Esophagus (tissue), 2 donors: ENCODE measurements at regions not wholly inside any gene's neighbourhood (a gene's known extent, or its start where the extent isn't known, plus 50 kb on each side); places are given as distances from the start of the nearest gene placed in this dataset.
"Not testable (repeated sequence)": the region's sequence is repeated elsewhere in the genome, so short reads cannot be mapped to it uniquely, and the experiment has no call there.

Source experiments
- H3K27ac ChIP-seq, 2 donors: one replicate each; pipeline ENCODE4 v1.5.1; 2013; ENCODE audit warnings: low read depth in 2 of 2, mild to moderate bottlenecking in 2 of 2, inconsistent platforms in 1 of 2, low read length in 1 of 2, moderate library complexity in 1 of 2
- H3K27me3 ChIP-seq, 2 donors: one replicate each; pipeline ENCODE4 v1.6.1; 2013; ENCODE audit warnings: low read length in 2 of 2, control low read depth in 1 of 2, mild to moderate bottlenecking in 1 of 2; ENCODE audit not compliant: insufficient read depth in 2 of 2, control insufficient read depth in 1 of 2
- H3K36me3 ChIP-seq, 2 donors: one replicate each; pipeline ENCODE4 v1.6.1; 2013; ENCODE audit warnings: low read length in 1 of 2; ENCODE audit not compliant: control insufficient read depth in 2 of 2, insufficient read depth in 2 of 2
- H3K4me1 ChIP-seq, 2 donors: one replicate each; pipeline ENCODE4 v1.6.1; 2013; ENCODE audit warnings: low read length in 1 of 2; ENCODE audit not compliant: control insufficient read depth in 2 of 2, insufficient read depth in 2 of 2
- H3K4me3 ChIP-seq, 2 donors: one replicate each; pipeline ENCODE4 v1.5.1; 2013; ENCODE audit warnings: low read length in 2 of 2, mild to moderate bottlenecking in 2 of 2, low read depth in 1 of 2, moderate library complexity in 1 of 2
- H3K9me3 ChIP-seq, 2 donors: one replicate each; pipeline ENCODE4 v1.6.1; 2013; ENCODE audit warnings: mild to moderate bottlenecking in 2 of 2, low read depth in 1 of 2, low read length in 1 of 2, moderate library complexity in 1 of 2; ENCODE audit not compliant: control insufficient read depth in 2 of 2, insufficient read depth in 1 of 2
- WGBS, 2 donors: extraction: QIAGEN DNeasy Blood & Tissue Kit; methylation state at CpG; one replicate each; pipeline ENCODE4 v1.1.7; 2013; 5-methylcytosine and 5-hydroxymethylcytosine counted together
- donor health status: healthy with polysubstance abuse.
- donor health status: Bipolar disorder and iron deficiency.

DNA sequence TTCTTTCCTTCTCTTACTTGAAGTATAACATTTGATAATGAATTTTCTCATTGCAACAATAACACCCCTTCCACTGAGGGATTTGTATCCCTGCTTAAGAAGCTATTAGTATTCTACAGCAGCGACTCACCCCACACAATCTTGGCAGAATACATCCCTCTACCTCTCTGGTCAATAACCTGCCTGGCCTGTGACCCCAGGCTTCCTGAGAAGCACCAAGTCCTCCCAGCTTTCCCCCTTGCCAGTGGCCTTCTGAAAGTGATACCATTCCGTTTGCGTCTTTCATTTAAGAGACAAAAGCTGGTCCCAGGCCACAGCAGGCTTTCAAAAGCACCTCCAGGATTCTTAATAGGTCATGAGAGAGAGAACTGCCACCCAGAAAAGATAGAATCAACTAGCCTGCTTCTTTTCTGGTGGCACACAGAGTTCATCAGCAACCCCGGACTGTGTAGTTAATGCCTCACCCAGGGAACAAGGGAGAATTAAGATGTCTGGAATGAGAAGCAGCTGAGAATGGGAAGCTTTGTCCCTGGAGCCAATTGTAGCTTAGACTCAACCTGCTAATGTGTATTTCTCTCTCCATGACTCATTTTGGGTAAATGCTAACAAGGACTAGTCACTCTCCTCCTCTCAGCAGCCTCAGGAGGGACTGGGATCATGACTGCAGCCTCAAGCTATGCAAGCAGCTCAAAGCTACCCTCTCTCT lies 101.0 kb upstream of the CPNE4 start:
- 57 to 64% methylated on average over 4 of the region's 4 CpGs for WGBS, 2 donors
- H3K27ac ChIP-seq, result peak overlapping the region; percentile 75 to 76

GRCh38 chr3:132136334-132136716 lies 101.5 kb upstream of the CPNE4 start:
- Histone ChIP-seq H3K4me1 (peaks cover 0 to 2% of the 10 kb centered on the region in 2 donors), H3K36me3 (no peaks in the 10 kb centered on the region)
- 80 to 88% methylated on average over 2 of the region's 2 CpGs for WGBS, 2 donors

More for the DNA sequence above, 101.0 kb upstream of the CPNE4 start:
- no peaks in the 10 kb centered on the region for H3K27me3 ChIP-seq
- no peaks in the 10 kb centered on the region for H3K9me3 ChIP-seq
- no peaks in the 10 kb centered on the region for H3K36me3 ChIP-seq
- H3K4me1 ChIP-seq, result peaks cover 0 to 2% of the 10 kb centered on the region in 2 donors
- H3K4me3 ChIP-seq, result no peak overlapping the region

DNA sequence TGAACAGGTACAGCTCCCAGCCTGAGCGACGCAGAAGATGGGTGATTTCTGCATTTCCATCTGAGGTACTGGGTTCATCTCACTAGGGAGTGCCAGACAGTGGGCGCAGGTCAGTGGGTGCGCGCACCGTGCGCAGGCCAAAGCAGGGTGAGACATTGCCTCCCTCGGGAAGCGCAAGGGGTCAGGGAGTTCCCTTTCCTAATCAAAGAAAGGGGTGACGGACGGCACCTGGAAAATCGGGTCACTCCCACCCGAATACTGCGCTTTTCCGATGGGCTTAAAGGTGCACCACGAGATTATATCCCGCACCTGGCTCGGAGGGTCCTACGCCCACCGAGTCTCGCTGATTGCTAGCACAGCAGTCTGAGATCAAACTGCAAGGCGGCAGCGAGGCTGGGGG lies 102.1 kb upstream of the CPNE4 start:
- H3K36me3 ChIP-seq, H3K9me3 ChIP-seq, H3K27me3 ChIP-seq, H3K4me1 ChIP-seq, H3K27ac ChIP-seq, H3K4me3 ChIP-seq: not testable (repeated sequence)
- 56 to 69% methylated on average over 22 to 23 of the region's 23 CpGs for WGBS, 2 donors

More at GRCh38 chr3:132136334-132136716, 101.5 kb upstream of the CPNE4 start:
- H3K9me3 ChIP-seq, result no peaks in the 10 kb centered on the region
- no peak overlapping the region for H3K27ac ChIP-seq
- H3K27me3 ChIP-seq, result no peaks in the 10 kb centered on the region
- H3K4me3 ChIP-seq, result no peak overlapping the region

GRCh38 chr3:132145833-132146232 lies 111.0 kb upstream of the CPNE4 start:
- H3K27ac ChIP-seq, result no peak overlapping the region
- no peaks in the 10 kb centered on the region for H3K9me3 ChIP-seq
- H3K4me1 ChIP-seq, result no peaks in the 10 kb centered on the region
- H3K36me3 ChIP-seq, result no peaks in the 10 kb centered on the region
- 40 to 50% methylated on average over 2 of the region's 2 CpGs for WGBS, 2 donors
- H3K4me3 ChIP-seq, result no peak overlapping the region
- no peaks in the 10 kb centered on the region for H3K27me3 ChIP-seq

DNA sequence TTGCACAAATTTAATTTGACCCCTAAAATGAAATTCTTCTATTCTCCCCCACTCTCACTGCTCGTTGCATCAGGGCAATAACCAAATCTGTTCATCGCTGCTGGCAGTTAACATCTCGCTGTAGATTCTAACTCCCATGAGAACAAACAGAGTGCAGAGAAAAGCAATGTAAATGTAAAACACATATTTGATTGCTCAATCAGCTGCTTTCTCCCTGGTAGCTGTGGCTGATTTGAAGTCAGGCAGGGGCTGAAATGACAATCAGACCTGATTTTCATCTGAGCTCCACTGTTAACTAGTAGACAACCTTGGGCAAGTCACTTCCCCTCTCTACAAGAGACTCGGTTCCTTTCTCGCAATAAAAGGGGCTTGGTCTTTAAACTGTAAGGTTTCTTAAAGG lies 119.8 kb upstream of the CPNE4 start:
- H3K36me3 ChIP-seq, result no peaks in the 10 kb centered on the region
- no peaks in the 10 kb centered on the region for H3K4me1 ChIP-seq
- no peaks in the 10 kb centered on the region for H3K27me3 ChIP-seq
- H3K27ac ChIP-seq, result no peak overlapping the region
- H3K4me3 ChIP-seq, result no peak overlapping the region
- H3K9me3 ChIP-seq, result no peaks in the 10 kb centered on the region
- 67 to 70% methylated on average over 5 of the region's 5 CpGs for WGBS, 2 donors

GRCh38 chr3:132159145-132159544 lies 124.3 kb upstream of the CPNE4 start:
- H3K4me1 ChIP-seq, result no peaks in the 10 kb centered on the region
- H3K27me3 ChIP-seq, result no peaks in the 10 kb centered on the region
- no peak overlapping the region for H3K4me3 ChIP-seq
- no peak overlapping the region for H3K27ac ChIP-seq
- 89 to 90% methylated on average over 2 of the region's 2 CpGs for WGBS, 2 donors
- no peaks in the 10 kb centered on the region for H3K36me3 ChIP-seq
- no peaks in the 10 kb centered on the region for H3K9me3 ChIP-seq

GRCh38 chr3:132160198-132160597 lies 125.4 kb upstream of the CPNE4 start:
- H3K27me3 ChIP-seq, result no peaks in the 10 kb centered on the region
- H3K4me1 ChIP-seq, result no peaks in the 10 kb centered on the region
- 56 to 57% methylated on average over 1 of the region's 1 CpG for WGBS, 2 donors
- no peaks in the 10 kb centered on the region for H3K9me3 ChIP-seq
- no peak overlapping the region for H3K4me3 ChIP-seq
- H3K27ac ChIP-seq, result no peak overlapping the region
- no peaks in the 10 kb centered on the region for H3K36me3 ChIP-seq

DNA sequence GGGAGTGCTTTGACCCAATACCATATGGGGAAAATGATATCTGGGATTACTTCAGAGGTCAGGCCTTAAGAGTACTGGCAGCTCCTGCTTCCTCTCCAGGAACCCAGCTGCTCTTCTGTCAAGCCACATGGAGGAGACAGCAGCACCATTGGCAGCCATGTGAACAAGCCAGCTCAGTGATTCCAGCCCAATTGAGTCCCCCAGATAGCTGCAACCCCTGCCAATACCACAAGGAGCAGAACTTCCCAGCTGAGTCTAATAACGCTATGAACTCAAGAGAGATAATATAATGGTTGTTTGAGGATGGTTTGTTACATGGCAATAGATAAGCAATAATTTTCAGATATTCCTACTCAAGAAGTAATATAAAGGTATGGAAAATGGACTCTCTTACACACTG lies 126.8 kb upstream of the CPNE4 start:
- WGBS, 2 donors, result 75 to 82% methylated on average over 1 of the region's 1 CpG
- no peak overlapping the region for H3K4me3 ChIP-seq

DNA sequence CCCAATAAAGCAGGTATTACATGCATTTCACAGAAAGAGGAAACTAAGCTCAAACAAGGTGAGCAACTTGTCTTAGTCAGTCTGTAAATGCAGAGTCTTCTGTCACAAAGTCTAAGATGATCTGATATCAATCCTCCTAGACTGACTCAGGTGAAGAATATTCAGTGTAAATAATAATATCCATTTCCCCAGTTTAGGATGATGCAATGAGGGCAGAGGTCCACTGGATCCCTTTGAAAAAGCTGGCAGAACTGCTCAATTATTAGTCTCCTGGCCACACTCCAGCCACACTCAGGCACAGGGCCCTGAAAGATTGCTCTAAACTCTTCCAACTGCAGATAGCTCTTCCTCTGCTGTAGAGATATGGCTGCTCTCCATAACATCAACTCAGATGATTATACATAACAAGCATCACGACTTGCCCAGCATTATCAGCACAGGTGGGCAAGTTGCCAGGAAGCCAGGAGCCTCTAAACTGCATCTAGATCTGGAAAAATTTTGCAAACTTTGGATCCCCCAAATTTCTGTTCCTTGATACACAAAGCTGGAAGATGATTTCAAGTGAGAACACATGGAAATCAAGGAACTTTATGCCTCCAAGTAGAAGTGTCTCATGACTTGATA lies 129.8 kb upstream of the CPNE4 start:
- 27 to 39% methylated on average over 1 of the region's 1 CpG for WGBS, 2 donors

More for the DNA sequence above, 126.8 kb upstream of the CPNE4 start:
- Histone ChIP-seq H3K36me3 (no peaks in the 10 kb centered on the region), H3K27me3 (no peaks in the 10 kb centered on the region), H3K4me1 (no peaks in the 10 kb centered on the region), H3K27ac (no peak overlapping the region), H3K9me3 (no peaks in the 10 kb centered on the region)

DNA sequence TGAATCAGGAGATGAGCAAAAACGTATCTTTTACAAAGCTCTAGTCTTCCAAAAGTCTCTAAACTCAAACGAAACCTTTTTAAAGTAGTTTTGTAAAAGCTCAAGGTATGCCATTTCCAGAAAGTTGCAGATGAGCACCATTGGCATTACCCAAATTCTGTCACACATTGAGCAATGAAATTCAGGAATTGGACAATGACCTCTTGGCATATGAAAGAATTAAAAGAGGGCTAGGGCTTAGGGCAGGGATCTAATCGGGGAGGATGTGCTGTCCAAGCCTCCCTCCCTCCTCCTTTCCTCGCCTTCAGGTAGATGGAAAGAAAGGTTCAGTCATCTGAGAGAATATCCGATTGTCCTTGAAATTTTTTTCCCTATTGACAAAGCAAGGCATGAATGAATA lies 133.1 kb upstream of the CPNE4 start:
- WGBS, 2 donors, result 71 to 76% methylated on average over 5 of the region's 5 CpGs
- Histone ChIP-seq H3K4me3 (no peak overlapping the region), H3K9me3 (no peaks in the 10 kb centered on the region), H3K4me1 (no peaks in the 10 kb centered on the region), H3K36me3 (no peaks in the 10 kb centered on the region), H3K27ac (no peak overlapping the region), H3K27me3 (no peaks in the 10 kb centered on the region)

More for the DNA sequence above, 129.8 kb upstream of the CPNE4 start:
- Histone ChIP-seq H3K4me1 (no peaks in the 10 kb centered on the region), H3K4me3 (no peak overlapping the region), H3K36me3 (no peaks in the 10 kb centered on the region), H3K27me3 (no peaks in the 10 kb centered on the region), H3K27ac (no peak overlapping the region), H3K9me3 (no peaks in the 10 kb centered on the region)
